GM19463 (cell line): ENCODE measurements at regions not wholly inside any gene's neighbourhood (a gene's known extent, or its start where the extent isn't known, plus 50 kb on each side); places are given as distances from the start of the nearest gene placed in this dataset.
"Not testable (repeated sequence)": the region's sequence is repeated elsewhere in the genome, so short reads cannot be mapped to it uniquely, and the experiment has no call there.

Experiments
- ATAC-seq: cut with Tn5 transposase; IDR thresholded peaks from one replicate; pipeline ENCODE4 v1.9.1; 2021; ENCODE audit warnings: mild to moderate bottlenecking, moderate library complexity; ENCODE audit not compliant: unreplicated experiment

- no peak for ATAC-seq
These were observed 548.9 kb downstream of the HINT1 start for GRCh38 chr5:130616161-130616560.

- no peak for ATAC-seq
These were observed 559.8 kb downstream of the HINT1 start for GRCh38 chr5:130605234-130605633.

GRCh38 chr5:130596647-130597046 lies 568.4 kb downstream of the HINT1 start:
- ATAC-seq = not testable (repeated sequence)

- ATAC-seq = no peak
These were observed 584.8 kb downstream of the HINT1 start for GRCh38 chr5:130580264-130580663.

GRCh38 chr5:130578354-130578753 lies 586.7 kb downstream of the HINT1 start:
- ATAC-seq = no peak

GRCh38 chr5:130571076-130571475 lies 594.0 kb downstream of the HINT1 start:
- ATAC-seq = no peak

GRCh38 chr5:130568791-130569190 lies 596.3 kb downstream of the HINT1 start:
- ATAC-seq = no peak

- no peak for ATAC-seq
These were observed 609.6 kb downstream of the HINT1 start for GRCh38 chr5:130555429-130555828.

- no peak for ATAC-seq
These were observed 614.5 kb downstream of the HINT1 start for GRCh38 chr5:130550562-130550928.

- no peak for ATAC-seq
These were observed 615.0 kb downstream of the HINT1 start for GRCh38 chr5:130549884-130550561.

- ATAC-seq = no peak
These were observed 618.8 kb downstream of the HINT1 start for GRCh38 chr5:130546211-130546610.

- ATAC-seq = no peak
These were observed 619.8 kb downstream of the HINT1 start for GRCh38 chr5:130545291-130545690.

- ATAC-seq = peak; percentile 71
These were observed 623.3 kb downstream of the HINT1 start for GRCh38 chr5:130541617-130542221.

GRCh38 chr5:130536691-130537090 lies 628.4 kb downstream of the HINT1 start:
- no peak for ATAC-seq

- ATAC-seq = no peak
These were observed 628.5 kb downstream of the CHSY3 start for GRCh38 chr5:130532786-130533185.

- peak; percentile 39 for ATAC-seq
These were observed 625.5 kb downstream of the CHSY3 start for GRCh38 chr5:130529511-130530485.

GRCh38 chr5:130529111-130529510 lies 624.8 kb downstream of the CHSY3 start:
- ATAC-seq = no peak

GRCh38 chr5:130528474-130528873 lies 624.2 kb downstream of the CHSY3 start:
- ATAC-seq = no peak

GRCh38 chr5:130526708-130527107 lies 622.4 kb downstream of the CHSY3 start:
- ATAC-seq = no peak

- no peak for ATAC-seq
These were observed 615.9 kb downstream of the CHSY3 start for GRCh38 chr5:130520211-130520610.

- ATAC-seq = no peak
These were observed 610.9 kb downstream of the CHSY3 start for GRCh38 chr5:130514984-130515690.
